ENCODE measurements at regions not wholly inside any gene's neighbourhood (a gene's known extent, or its start where the extent isn't known, plus 50 kb on each side); places are given as distances from the start of the nearest gene placed in this dataset.

DNA sequence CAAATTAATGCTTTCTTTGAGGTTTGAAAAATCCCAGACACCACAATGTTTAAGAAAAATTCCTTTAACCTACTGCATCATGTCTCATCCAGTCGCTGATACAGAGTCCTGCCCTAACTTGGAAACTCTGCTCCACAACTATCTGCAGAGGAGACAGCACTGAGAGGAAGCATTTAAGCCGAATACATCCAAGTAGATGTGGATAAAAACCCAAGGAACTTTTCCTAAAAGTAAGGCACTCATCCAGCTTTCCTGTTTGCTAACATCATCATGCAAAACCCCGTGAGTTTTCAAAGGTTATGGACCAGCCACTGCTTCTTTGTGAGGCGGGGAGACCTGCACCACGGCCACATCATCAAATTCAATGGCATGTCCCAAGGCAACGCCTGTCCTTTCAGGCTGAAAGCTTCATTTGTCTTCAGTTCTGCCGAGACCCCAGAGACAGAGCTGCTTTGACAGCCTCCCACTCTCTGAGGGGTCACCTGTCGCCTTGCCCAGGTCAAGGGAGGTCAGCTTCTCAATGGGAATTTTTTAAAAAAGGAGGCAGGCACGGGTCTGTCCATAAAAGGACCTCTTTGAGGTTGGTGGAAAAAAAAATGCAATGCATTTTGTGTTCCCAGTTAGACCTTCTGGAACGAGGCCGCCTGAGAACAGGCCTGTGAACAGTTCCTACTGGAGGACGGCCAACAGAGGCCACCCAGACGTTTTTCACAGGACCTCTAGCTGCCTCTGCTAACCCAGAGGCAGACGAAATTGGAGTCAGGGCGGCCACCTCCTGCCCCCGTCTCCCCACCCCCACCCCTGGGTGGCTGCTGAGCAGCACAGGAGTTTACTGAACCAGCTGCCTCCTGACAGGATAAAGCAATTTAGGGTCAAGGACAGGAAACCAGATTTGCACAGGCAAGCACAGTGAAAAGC, 142.5 kb upstream of the HDDC2 start:
- peak overlapping the region; percentile 79 to 91 for H3K27ac ChIP-seq
- H3K27me3 ChIP-seq = no peaks in the 10 kb centered on the region
- peak; percentile 72 to 94 for DNase-seq
- H3K9me3 ChIP-seq = no peaks in the 10 kb centered on the region
- H3K4me3 ChIP-seq = peak overlapping the region; percentile 50 to 57
- intact Hi-C loops (cut with DNase I; ENCODE audit: low total_unique reads) = loop anchor here (5.0 to 10.0 kb wide), 2 partner anchors 79 to 303 kb away; partner anchors contain the start of gene HEY2
- no peaks in the 10 kb centered on the region for H3K36me3 ChIP-seq
- TF ChIP-seq, protein P1, sequence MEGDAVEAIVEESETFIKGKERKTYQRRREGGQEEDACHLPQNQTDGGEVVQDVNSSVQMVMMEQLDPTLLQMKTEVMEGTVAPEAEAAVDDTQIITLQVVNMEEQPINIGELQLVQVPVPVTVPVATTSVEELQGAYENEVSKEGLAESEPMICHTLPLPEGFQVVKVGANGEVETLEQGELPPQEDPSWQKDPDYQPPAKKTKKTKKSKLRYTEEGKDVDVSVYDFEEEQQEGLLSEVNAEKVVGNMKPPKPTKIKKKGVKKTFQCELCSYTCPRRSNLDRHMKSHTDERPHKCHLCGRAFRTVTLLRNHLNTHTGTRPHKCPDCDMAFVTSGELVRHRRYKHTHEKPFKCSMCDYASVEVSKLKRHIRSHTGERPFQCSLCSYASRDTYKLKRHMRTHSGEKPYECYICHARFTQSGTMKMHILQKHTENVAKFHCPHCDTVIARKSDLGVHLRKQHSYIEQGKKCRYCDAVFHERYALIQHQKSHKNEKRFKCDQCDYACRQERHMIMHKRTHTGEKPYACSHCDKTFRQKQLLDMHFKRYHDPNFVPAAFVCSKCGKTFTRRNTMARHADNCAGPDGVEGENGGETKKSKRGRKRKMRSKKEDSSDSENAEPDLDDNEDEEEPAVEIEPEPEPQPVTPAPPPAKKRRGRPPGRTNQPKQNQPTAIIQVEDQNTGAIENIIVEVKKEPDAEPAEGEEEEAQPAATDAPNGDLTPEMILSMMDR (IDR thresholded peaks at IDR 0.05) = no peak
- peaks cover 0 to 65% (median 13%) of the 10 kb centered on the region in 4 donors for H3K4me1 ChIP-seq

DNA sequence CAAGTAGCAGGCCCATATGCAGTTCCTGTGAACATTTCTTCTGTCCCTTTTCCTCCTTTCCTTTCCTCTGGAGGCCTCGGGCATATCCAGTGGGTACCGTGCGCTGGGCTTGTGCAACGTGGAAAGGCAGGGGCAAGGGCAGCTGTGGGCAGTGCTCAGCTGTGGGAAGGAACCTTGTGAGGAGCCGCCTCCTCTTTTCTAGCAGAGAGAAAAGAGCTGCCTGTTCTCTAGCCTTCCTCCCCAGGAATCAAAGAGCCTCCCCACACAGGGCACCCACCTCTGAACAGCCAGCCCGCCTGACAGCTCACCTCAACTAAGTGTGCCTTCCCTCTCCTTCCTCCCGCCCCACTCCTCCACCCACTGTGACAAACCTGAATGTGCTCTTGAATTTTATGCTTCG, 143.3 kb upstream of the HDDC2 start:
- Histone ChIP-seq H3K9me3 (no peaks in the 10 kb centered on the region), H3K27ac (peak overlapping the region; percentile 79 to 91), H3K4me3 (peak overlapping the region; percentile 50 to 57), H3K27me3 (no peaks in the 10 kb centered on the region), H3K36me3 (no peaks in the 10 kb centered on the region), H3K4me1 (peaks cover 0 to 65% (median 12%) of the 10 kb centered on the region in 4 donors)
- DNase-seq = peak; percentile 43 to 86
- TF ChIP-seq, protein P1 (IDR thresholded peaks at IDR 0.05) = no peak
- intact Hi-C loops (cut with DNase I; ENCODE audit: low total_unique reads) = loop anchor here (10.0 kb wide), 1 partner anchor 80 kb away; no protein-coding TSS in a partner anchor

DNA sequence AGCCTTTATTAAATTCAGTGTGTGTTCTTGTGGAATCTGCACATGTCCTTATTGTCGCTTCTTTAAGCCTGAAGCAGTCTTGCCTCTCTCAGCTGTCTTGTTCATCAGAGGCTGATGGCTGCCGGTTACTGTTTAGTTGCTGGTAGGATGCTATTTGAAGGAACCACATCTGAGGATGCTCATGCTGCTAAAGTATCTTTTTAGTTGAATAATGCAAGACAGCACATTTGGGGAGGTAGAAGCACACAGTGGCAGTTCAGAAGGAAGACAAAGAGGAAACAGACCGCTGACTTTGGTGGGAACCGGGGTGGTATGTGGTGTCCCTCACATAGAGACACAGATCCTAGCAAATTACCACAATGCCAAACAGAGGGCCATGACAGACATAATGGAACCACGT, 144.2 kb upstream of the HDDC2 start:
- H3K27me3 ChIP-seq = no peaks in the 10 kb centered on the region
- TF ChIP-seq, protein P1 (IDR thresholded peaks at IDR 0.05) = no peak
- peak overlapping the region; percentile 79 to 91 for H3K27ac ChIP-seq
- H3K36me3 ChIP-seq = no peaks in the 10 kb centered on the region
- no peaks in the 10 kb centered on the region for H3K9me3 ChIP-seq
- DNase-seq = no peak
- no peak overlapping the region for H3K4me3 ChIP-seq
- intact Hi-C loops (cut with DNase I; ENCODE audit: low total_unique reads) = loop anchor here (10.0 kb wide), 1 partner anchor 81 kb away; no protein-coding TSS in a partner anchor
- peaks cover 0 to 59% (median 9%) of the 10 kb centered on the region in 4 donors for H3K4me1 ChIP-seq

DNA sequence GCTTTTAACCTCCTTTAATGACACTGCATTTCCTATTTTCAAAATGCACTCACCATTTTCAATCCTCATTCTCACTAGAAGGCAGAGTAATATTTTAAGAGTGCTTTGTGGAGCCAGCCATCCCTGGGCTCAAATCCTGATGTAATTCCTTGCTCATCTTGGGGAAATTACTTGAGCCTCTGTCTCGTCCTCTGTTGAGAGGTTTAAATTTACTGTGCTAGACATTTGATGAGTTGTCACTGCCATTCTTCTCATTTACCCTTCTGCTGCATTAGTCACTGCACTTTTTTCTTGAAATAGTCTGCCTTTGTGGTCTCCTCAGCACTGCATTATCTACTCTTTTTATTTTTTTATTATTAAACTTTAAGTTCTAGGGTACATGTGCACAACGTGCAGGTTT, 150.0 kb upstream of the HDDC2 start:
- Histone ChIP-seq H3K27ac (no peak overlapping the region), H3K27me3 (no peaks in the 10 kb centered on the region), H3K4me1 (peaks cover 0 to 12% (median 0%) of the 10 kb centered on the region in 4 donors), H3K9me3 (peaks cover 0 to 7% (median 0%) of the 10 kb centered on the region in 3 donors), H3K4me3 (no peak overlapping the region), H3K36me3 (no peaks in the 10 kb centered on the region)
- intact Hi-C loops (cut with DNase I; ENCODE audit: low total_unique reads) = no loop called here
- TF ChIP-seq, protein P1 (IDR thresholded peaks at IDR 0.05) = no peak
- DNase-seq = no peak

DNA sequence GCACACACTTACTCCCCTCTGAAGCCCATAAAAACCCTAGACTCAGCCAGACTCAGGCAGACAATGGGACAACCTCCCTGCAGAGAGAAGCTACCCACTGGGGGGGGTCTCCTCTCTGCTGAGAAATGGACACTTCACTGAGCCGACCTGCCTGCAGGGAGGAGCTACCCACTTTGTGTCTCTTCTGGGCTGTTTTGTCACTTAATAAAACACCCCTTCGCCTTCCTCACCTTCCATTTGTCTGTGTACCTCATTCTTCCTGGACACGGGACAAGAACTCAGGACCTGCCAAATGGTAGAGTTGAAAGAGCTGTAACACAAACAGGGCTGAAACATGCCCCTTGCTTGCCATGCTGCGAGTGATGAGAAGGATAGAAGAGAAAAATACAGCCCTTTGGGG, 151.7 kb upstream of the HDDC2 start:
- TF ChIP-seq, protein P1 (IDR thresholded peaks at IDR 0.05) = no peak
- no peak for DNase-seq
- H3K4me1 ChIP-seq = peaks cover 0 to 12% (median 0%) of the 10 kb centered on the region in 4 donors
- no peaks in the 10 kb centered on the region for H3K36me3 ChIP-seq
- H3K27me3 ChIP-seq = no peaks in the 10 kb centered on the region
- H3K4me3 ChIP-seq = no peak overlapping the region
- no peak overlapping the region for H3K27ac ChIP-seq
- intact Hi-C loops (cut with DNase I; ENCODE audit: low total_unique reads) = no loop called here
- H3K9me3 ChIP-seq = peaks cover 0 to 7% (median 0%) of the 10 kb centered on the region in 3 donors

All from tibial artery (tissue), 4 donors.